ENCODE measurements at regions not wholly inside any gene's neighbourhood (a gene's known extent, or its start where the extent isn't known, plus 50 kb on each side); places are given as distances from the start of the nearest gene placed in this dataset.

DNA sequence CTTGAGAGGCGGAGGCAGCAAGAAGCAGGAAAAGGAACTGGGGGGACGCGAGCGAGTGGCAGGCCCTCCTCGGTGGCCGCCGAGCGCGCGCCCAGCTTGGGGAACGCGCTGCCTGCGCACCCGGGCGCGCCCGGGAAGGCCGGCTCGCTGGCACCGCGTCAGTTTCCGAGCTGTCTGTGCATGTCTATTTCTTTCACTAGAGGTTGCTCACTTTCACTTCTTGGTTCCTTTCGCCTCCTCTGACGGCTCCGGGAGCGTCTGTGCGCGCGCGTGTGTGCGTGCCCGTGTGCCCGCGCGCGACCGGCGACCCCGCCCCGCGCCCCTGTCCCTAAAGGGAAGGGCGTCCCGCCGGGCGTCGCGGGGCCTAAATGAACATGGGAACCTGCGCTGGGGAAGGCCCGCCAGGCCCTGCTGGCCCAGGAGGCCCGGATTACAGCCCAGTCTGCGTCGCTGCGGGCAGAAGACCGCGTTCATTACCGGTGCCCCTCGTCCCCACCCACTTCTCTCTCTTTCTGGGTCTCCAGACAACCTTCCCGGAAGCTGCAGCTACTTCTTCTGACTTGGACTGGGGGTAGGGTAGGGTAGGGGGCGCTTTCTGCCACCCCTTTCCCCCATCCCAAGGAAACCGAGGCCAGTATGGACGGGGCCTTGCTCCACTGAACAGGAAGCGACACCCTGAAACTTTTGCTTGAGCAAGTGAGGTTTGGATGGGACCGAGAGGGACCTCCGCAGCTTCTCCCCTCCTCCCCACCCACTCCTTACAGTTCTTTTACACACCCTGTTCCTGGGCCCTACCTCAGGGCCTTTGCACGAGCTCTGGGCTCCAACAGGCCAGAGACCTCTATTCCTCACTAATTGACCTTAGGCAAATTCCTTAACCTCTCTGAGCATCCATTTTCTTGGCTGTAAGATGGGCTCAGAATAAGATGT is 205.8 kb upstream of the IER5L start:
- Mint-ChIP-seq H3K27me3 (no peaks in the 10 kb centered on the region), H3K4me1 (peaks cover 6% of the 10 kb centered on the region), H3K36me3 (no peaks in the 10 kb centered on the region), H3K27ac (peak overlapping the region; percentile 82), H3K4me3 (peak overlapping the region; percentile 81), H3K9me3 (no peaks in the 10 kb centered on the region)
- ATAC-seq (ENCODE audit: low read depth), result peak; percentile 92
- peak; percentile 77 for DNase-seq (ENCODE audit: low spot score in 2 of 2)

DNA sequence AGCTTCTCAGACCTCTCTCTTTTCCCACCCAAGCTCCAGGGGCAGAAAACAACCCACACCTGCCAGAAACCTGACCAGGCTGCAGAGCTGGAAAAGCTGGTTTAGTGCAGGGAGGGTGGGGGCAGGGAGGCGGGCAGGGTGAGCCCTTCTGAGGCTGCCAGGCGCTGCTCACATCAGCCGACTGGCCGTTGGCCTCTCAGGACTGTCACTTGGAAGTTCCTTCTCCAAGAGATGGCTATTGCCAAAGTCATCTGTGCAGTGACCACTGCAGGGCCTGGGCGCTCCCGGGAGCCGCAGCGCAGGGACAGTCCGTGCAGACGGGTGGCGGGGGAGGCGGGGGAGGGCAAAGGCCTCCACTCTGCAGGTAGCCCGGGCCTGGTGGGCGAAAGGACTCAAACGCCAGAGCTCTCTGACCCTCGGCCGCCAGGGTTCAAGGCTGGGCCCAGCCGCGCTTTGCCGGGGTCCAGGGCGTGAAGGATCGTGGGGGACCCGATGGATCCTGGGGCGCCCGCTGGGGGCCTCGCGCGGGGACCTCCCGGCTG is 205.0 kb upstream of the IER5L start:
- Mint-ChIP-seq H3K27ac (peak overlapping the region; percentile 82), H3K4me1 (peaks cover 6% of the 10 kb centered on the region), H3K27me3 (no peaks in the 10 kb centered on the region), H3K9me3 (no peaks in the 10 kb centered on the region), H3K36me3 (no peaks in the 10 kb centered on the region), H3K4me3 (peak overlapping the region; percentile 81)
- no peak for DNase-seq (ENCODE audit: low spot score in 2 of 2)
- no peak for ATAC-seq (ENCODE audit: low read depth)

DNA sequence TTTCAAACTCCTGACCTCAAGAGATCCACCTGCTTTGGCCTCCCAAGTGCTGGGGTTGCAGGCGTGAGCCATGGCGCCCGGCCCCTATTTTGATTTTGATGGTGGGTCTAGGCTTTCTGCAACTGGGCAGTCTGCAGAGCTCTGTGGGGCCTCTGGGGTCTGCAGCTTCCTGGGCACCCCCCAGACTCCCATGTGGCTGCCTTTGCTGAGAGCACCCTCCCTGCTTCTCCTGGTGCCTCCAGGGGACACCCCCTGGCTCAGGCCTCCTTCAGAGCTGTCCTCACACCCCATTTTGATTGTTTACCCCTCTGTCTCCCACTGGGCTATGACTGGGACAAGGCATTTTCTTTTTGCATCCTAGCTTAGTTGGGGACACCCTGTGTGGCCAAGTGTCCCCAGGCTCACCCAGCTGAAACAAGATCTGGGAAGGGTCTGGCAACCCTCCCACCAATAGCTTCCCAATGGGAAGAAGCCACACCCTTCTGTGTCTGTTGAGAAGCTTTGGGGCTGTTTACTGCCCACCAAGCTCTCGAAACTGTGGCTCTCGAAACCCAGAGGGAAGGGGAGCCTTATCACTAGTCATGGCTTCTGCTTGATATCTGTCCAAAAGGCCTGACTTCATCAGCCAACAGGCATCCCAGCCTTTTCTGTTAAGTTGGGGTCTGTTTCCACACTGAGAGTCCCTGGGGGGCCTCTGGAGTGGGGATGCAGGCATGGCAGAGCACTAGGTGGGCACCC is 204.4 kb upstream of the IER5L start:
- Mint-ChIP-seq H3K4me3 (peak overlapping the region; percentile 47), H3K27me3 (no peaks in the 10 kb centered on the region), H3K9me3 (no peaks in the 10 kb centered on the region), H3K27ac (no peak overlapping the region), H3K36me3 (no peaks in the 10 kb centered on the region), H3K4me1 (peaks cover 6% of the 10 kb centered on the region)
- DNase-seq (ENCODE audit: low spot score in 2 of 2), result no peak
- no peak for ATAC-seq (ENCODE audit: low read depth)

DNA sequence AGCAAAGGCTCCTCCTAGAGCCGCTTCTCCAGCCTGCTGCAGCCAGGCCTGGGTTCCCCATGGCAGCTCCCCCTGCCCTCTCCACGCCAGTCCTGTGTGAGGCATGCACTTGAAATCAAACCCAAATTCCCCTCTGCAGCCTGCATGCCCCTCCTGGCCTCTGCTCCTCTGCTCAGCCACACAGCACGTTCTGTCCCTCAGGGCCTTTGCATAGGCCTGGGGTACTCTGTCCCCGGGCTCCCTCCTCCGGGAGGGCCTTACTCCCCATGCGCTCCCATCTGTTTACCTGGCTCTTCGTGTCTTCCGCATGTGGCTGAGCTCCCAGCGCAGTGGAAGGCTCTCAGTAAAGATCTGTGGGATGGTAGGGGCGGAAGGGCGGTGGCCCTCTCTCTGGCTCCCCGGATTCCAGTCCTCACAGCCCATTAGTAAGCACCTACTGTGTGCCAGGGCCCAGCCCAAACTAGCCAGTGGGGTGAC is 203.5 kb upstream of the IER5L start:
- H3K4me1 Mint-ChIP-seq, result peaks cover 6% of the 10 kb centered on the region
- no peak for ATAC-seq (ENCODE audit: low read depth)
- H3K27me3 Mint-ChIP-seq, result no peaks in the 10 kb centered on the region
- no peaks in the 10 kb centered on the region for H3K36me3 Mint-ChIP-seq
- no peak overlapping the region for H3K27ac Mint-ChIP-seq
- no peak overlapping the region for H3K4me3 Mint-ChIP-seq
- no peak for DNase-seq (ENCODE audit: low spot score in 2 of 2)
- no peaks in the 10 kb centered on the region for H3K9me3 Mint-ChIP-seq

DNA sequence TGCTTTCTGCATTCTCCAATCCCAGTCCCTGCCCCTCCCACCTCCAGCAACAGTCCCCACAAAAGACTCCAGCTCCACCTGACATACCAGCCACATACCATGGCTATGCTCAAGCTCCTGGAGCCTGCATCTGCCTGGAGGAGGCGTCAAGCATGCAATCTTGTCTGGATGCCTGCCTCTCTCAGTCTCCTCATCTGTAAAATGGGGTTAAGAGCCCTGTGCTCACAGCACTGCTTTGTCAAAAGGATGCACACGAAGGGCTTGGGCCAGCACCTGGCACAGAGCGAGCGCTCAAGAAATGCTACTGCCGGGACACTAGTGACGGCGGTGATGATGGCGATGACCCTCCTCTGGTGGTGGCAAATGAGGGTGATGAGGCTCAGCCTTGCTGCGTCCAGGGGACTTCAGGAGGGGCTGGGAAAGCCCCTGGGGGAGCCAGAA is 202.9 kb upstream of the IER5L start:
- Mint-ChIP-seq H3K27me3 (no peaks in the 10 kb centered on the region), H3K9me3 (no peaks in the 10 kb centered on the region), H3K4me3 (no peak overlapping the region), H3K36me3 (no peaks in the 10 kb centered on the region), H3K27ac (no peak overlapping the region), H3K4me1 (peaks cover 6% of the 10 kb centered on the region)
- ATAC-seq (ENCODE audit: low read depth) (no peak), DNase-seq (ENCODE audit: low spot score in 2 of 2) (no peak)

DNA sequence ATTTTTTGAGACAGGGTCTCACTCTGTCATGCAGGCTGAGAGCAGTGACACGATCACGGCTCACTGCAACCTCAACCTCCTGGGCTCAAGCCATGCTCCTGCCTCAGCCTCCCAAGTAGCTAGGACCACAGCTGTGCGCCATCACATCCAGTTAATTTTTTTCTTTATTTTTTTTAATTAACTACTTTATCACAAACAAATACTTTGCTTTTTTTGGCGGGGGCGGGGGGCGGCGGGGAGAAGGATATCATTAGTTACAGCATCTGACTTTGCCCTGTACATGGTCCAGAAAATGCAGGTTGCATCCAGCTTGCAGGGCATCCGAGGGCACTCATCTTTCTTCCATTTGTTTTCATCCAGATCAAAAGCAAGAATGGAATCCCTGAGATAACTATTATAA is 201.8 kb upstream of the IER5L start:
- Mint-ChIP-seq H3K27me3 (no peaks in the 10 kb centered on the region), H3K9me3 (no peaks in the 10 kb centered on the region), H3K36me3 (no peaks in the 10 kb centered on the region), H3K4me3 (no peak overlapping the region), H3K4me1 (peaks cover 2% of the 10 kb centered on the region), H3K27ac (no peak overlapping the region)
- DNase-seq (ENCODE audit: low spot score in 2 of 2), result no peak
- ATAC-seq (ENCODE audit: low read depth), result no peak

DNA sequence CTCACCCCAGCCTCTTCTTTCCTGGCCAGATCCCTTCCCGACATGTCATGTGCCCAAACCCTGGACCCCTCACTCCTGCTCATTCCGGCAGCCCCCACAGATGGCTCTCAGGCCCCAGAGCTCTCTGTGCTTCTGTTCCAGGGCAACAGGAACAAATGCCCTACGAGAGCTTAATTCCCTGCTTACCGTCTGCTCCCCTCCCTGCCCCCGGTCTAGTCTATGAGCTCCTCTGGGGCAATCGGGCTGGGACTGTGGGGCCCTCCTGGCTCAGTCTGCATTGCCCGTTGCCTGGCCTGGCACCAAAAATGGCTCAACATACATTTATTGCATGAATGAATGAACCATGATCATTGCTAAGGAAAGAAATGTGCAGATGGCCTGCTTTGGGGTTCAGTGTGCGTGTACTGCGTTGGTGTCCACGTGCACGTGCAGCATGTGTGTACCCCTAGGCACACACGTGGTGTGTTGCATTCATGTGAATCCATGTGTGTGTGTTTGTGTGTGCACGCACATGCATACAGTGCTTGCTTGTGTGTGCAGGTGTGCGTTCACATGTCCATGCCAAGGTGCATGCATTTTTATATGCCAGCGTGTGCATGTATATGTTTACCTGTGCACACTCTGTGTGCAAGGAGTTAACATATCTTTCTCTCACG is 201.2 kb upstream of the IER5L start:
- no peaks in the 10 kb centered on the region for H3K27me3 Mint-ChIP-seq

DNA sequence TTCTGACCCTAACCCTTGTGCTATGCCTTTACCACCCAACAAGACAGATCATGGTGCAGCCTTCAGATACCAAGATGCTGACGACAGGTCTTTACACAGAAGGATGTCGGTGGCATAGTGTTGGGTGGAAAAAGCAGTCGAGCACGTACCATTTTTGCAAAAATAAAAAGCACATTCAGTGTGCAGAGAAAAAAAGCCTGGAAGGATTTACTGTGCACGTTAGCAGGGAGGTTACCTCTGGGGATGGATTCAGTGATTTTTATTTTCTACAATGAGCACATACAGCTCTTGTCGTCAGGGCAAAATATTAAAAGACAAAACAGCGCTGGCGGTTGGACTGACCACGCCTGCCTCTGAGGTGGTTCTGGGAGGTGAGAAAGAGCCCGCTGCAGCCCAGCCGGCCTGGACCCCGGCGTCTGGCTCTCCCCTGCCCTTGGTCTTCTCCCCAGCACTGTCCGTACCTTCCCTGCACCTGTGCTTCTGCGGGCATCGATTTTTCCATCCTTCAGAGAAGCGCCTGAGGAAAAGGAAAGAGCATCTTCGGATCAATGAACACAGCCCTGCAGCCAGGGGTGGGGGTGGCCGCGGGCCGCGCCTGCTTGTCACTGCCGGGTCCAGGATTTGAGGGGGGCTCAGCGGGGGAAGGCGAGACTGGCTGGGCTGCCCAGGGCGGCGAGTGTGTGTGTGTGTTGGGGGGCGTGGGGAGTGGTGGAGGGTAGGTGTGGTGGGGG is 200.0 kb upstream of the IER5L start:
- H3K36me3 Mint-ChIP-seq, result no peaks in the 10 kb centered on the region
- H3K27me3 Mint-ChIP-seq, result no peaks in the 10 kb centered on the region
- H3K4me1 Mint-ChIP-seq, result no peaks in the 10 kb centered on the region
- DNase-seq (ENCODE audit: low spot score in 2 of 2), result no peak
- H3K9me3 Mint-ChIP-seq, result no peaks in the 10 kb centered on the region
- no peak overlapping the region for H3K27ac Mint-ChIP-seq
- no peak overlapping the region for H3K4me3 Mint-ChIP-seq
- ATAC-seq (ENCODE audit: low read depth), result no peak

More for the DNA sequence above, 201.2 kb upstream of the IER5L start:
- Mint-ChIP-seq H3K27ac (no peak overlapping the region), H3K36me3 (no peaks in the 10 kb centered on the region), H3K4me3 (no peak overlapping the region), H3K4me1 (peaks cover 2% of the 10 kb centered on the region), H3K9me3 (no peaks in the 10 kb centered on the region)
- ATAC-seq (ENCODE audit: low read depth) (no peak), DNase-seq (ENCODE audit: low spot score in 2 of 2) (no peak)

DNA sequence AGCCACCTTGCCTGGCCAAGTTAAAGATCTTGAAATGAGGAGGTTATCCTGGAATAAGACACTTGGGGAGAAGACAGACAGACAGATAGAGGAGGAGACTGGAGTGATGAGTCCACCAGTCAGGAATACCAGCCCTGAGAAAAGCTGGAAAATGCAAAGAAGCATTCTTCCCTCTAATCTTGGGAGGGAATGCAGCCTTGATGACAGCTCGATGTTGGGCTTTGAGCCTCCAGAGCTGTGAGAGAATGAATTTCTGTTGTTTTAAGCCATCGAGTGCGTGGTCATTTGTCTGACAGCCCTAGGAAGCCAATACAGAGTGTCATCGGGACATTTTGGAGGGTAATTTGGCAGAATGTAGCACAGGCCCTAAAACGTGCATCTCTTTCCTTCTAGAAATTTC is 199.1 kb upstream of the IER5L start:
- ATAC-seq (ENCODE audit: low read depth) (no peak), DNase-seq (ENCODE audit: low spot score in 2 of 2) (no peak)
- H3K27ac Mint-ChIP-seq, result no peak overlapping the region
- no peaks in the 10 kb centered on the region for H3K27me3 Mint-ChIP-seq
- no peaks in the 10 kb centered on the region for H3K4me1 Mint-ChIP-seq
- no peaks in the 10 kb centered on the region for H3K9me3 Mint-ChIP-seq
- H3K4me3 Mint-ChIP-seq, result no peak overlapping the region
- H3K36me3 Mint-ChIP-seq, result no peaks in the 10 kb centered on the region

DNA sequence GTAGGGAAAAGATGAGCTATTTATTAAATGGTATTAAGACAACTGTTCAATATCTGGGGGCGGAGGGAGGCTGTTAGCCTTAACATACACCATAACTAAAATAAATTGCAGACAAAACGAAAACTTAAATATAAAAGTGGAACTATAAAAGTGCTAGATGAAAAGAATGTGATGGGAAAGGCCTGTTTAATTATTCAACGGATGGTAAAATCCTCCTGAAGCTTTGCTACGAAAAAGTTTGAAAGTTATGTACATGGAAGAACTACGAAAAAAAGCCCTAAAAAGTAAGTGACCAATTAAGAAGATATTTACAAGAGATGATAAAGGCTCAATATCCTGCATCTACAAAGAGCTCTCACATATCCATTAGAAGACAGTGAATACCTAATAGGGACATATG is 197.8 kb upstream of the IER5L start:
- no peak for ATAC-seq (ENCODE audit: low read depth)
- no peaks in the 10 kb centered on the region for H3K36me3 Mint-ChIP-seq
- no peaks in the 10 kb centered on the region for H3K9me3 Mint-ChIP-seq
- no peaks in the 10 kb centered on the region for H3K27me3 Mint-ChIP-seq
- DNase-seq (ENCODE audit: low spot score in 2 of 2), result no peak
- no peak overlapping the region for H3K4me3 Mint-ChIP-seq
- H3K27ac Mint-ChIP-seq, result no peak overlapping the region
- H3K4me1 Mint-ChIP-seq, result no peaks in the 10 kb centered on the region

DNA sequence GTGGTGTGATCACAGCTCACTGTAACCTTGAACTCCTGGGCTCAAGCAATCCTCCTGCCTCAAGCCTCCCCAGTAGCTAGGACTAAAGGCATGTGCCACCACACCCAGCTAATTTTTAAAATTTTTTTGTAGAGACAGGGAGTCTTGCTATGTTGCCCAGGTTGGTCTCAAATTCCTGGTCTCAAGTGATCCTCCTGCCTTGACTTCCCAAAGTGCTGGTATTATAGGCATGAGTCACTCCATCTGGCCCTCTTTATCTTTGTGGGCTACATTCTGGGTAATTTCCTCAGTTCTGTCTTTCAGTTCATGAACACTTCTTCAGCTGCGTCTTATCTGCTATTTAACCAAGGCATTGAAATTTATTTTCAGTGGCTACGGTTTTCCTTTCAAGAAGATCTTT is 196.6 kb upstream of the IER5L start:
- H3K4me1 Mint-ChIP-seq, result no peaks in the 10 kb centered on the region
- peaks cover 5% of the 10 kb centered on the region for H3K27me3 Mint-ChIP-seq
- DNase-seq (ENCODE audit: low spot score in 2 of 2), result no peak
- H3K36me3 Mint-ChIP-seq, result no peaks in the 10 kb centered on the region
- no peak overlapping the region for H3K27ac Mint-ChIP-seq
- no peaks in the 10 kb centered on the region for H3K9me3 Mint-ChIP-seq
- no peak for ATAC-seq (ENCODE audit: low read depth)
- no peak overlapping the region for H3K4me3 Mint-ChIP-seq

DNA sequence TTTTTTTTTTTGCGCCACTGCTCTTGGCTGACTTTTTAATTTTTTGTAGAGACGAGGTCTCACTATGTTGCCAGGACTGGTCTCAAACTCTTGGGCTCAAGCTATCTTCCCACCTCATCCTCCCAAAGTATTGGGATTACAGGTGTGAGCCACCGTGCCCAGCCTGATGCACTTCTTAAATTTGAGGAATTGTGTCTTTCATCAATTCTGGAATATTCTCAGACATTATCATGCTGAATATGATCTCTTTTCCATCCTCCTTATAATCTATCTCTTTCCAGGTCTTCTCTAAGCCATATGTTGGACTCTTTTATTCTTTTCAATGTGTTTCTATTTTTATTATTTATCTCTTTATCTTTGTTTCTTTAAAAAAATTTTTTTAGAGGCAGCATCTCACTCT is 196.2 kb upstream of the IER5L start:
- no peaks in the 10 kb centered on the region for H3K9me3 Mint-ChIP-seq
- no peaks in the 10 kb centered on the region for H3K4me1 Mint-ChIP-seq
- ATAC-seq (ENCODE audit: low read depth) (no peak), DNase-seq (ENCODE audit: low spot score in 2 of 2) (no peak)
- peaks cover 5% of the 10 kb centered on the region for H3K27me3 Mint-ChIP-seq
- H3K36me3 Mint-ChIP-seq, result no peaks in the 10 kb centered on the region
- H3K4me3 Mint-ChIP-seq, result no peak overlapping the region
- H3K27ac Mint-ChIP-seq, result no peak overlapping the region

DNA sequence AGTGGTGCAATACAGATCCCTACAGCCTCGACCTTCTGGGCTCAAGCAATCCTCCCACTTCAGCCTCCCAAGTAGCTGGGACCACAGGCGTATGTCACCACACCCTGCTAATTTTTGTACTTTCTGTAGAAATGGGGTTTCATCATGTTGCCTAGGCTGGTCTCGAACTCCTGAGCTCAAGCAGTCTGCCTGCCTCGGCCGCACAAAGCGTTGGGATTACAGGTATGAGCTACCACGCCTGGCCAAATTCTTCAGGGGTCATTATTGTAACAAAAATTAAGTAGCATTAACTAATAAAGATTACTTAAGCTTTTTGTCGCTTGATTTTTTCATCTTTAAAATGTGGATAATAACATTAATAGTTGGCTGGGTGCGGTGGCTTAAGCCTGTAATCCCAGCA is 195.3 kb upstream of the IER5L start:
- Mint-ChIP-seq H3K27me3 (peaks cover 5% of the 10 kb centered on the region), H3K4me3 (no peak overlapping the region), H3K27ac (no peak overlapping the region), H3K36me3 (no peaks in the 10 kb centered on the region), H3K4me1 (no peaks in the 10 kb centered on the region), H3K9me3 (no peaks in the 10 kb centered on the region)
- ATAC-seq (ENCODE audit: low read depth), result no peak
- DNase-seq (ENCODE audit: low spot score in 2 of 2), result no peak

Data from memory B cell (primary cell).